Hypothalamus (tissue), 51 donors: ENCODE measurements at regions not wholly inside any gene's neighbourhood (a gene's known extent, or its start where the extent isn't known, plus 50 kb on each side); places are given as distances from the start of the nearest gene placed in this dataset.

Experiments
- DNase-seq, 51 donors: peaks; one replicate each; lab custom pipeline; 2025; lab: John Stamatoyannopoulos, UW

DNA sequence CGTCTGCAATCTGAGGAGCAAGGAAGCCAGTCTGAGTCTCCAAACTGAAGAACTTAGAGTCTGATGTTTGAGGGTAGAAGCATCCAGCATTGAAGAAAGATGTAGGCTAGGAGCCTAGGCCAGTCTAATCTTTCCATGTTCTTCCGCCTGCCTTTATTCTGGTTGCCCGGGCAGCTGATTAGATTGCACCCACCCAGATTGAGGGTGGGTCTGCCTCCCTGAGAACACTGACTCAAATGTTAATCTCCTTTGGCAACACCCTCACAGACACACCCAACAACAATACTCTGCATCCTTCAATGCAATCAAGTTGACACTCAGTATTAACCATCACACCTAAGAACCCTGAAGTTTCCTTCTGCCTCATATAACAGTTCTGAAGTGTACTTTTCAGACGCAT lies 350.1 kb downstream of the RFPL4B start:
- DNase-seq = no peak

DNA sequence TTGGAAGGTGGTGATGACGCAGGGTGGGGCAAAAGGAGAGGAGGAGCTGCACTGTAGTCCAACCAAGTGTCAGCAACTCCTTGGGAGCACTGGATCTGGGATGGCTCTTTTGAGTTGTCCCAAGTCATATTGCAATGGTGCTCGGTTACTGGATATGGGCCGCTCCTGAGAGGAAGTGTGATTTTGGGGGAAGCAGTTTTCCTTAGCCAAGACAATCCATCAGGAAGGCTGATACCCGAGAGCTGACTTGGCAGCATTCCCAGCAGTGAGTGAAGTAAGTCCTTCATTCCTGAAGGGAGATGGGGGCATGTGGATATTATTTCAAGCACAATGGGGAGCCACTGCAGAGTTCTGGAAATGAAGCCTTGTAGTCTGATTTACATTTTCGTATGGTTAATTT lies 354.1 kb downstream of the RFPL4B start:
- DNase-seq = no peak

DNA sequence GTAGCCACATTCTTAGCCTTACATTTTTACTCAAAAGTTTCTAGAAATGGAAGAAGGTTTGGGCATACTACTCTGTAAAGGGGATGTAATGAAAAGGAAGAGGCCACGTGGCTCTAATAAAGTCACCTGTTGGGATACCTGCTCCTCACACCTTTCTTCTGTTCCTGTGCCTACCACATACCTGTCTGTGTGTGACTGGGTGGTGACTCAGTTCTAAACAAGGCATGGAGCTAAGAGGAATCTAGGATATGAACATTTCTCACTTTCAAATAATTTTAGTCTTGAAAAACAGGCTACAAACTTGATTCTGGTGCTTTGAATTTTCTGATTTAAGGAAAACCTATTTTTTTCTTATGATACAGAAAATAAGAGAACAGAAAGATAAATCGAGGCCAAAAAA lies 363.6 kb downstream of the RFPL4B start:
- DNase-seq = no peak

- no peak for DNase-seq
Observed at GRCh38 chr6:112713402-112713801, 366.3 kb downstream of the RFPL4B start.

DNA sequence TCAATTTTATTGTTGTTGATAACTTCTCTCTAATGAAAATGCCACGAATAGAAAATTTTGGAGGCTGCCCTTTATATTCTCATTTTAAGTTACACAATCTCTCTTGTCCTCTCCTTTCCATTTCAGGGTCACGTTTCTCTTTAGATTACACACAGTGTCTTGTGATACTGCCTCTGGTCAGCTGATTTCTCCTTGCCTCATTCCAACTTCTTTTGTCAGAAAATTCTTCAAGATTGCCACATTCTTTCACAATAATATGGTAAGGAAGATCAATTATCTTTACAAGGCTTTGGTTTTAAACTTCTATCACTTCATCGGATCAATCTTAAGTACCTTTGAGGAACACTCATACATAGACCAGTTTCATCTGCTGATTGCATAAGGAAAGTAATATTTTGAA lies 370.3 kb downstream of the RFPL4B start:
- DNase-seq = no peak

GRCh38 chr6:112717856-112718255 lies 370.7 kb downstream of the RFPL4B start:
- no peak for DNase-seq

DNA sequence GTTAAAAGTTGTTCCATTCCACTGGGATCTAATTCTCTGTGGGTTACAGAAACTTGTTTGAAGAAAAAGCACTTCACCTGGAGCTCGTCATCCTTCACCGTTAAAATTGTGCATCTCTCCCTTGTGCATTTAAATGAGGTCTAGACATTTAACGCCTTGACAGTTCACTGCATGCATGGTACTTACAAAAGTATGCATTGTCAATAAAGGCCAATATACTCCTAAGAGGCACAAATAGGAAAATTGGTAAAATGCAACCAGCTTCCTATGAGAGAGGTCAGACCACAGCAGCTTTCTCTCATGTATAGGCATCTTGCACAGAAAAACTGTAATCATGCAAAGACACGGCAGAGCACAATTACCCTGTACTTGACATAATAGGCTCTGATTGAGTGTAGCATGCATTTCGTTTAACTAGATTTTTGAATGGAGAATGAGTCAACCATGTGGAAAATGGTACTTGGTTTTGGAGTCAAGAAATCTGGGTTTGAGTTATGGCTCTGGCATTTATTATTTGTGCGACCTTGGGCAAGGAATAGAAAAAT lies 378.5 kb downstream of the RFPL4B start:
- no peak for DNase-seq

- DNase-seq = no peak
Observed at GRCh38 chr6:112735129-112735528, 388.0 kb downstream of the RFPL4B start.

DNA sequence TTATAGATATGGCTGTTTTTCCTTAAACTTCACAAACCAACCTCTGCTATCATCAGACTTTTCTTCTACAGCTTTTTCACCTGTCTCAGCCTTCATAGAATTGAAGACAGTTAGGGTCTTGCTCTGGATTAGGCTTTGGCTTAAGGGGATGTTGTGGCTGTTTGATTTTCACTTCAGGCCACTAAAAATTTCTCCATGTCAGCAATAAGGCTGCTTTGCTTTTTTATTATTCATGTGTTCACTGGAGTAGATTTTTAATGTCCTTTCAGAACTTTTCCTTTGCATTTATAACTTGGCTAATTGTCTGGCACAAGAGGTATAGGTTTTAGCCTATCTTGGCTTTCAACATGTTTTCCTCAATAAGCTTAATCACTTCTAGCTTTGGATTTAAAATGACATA lies 392.6 kb downstream of the RFPL4B start:
- DNase-seq = no peak

DNA sequence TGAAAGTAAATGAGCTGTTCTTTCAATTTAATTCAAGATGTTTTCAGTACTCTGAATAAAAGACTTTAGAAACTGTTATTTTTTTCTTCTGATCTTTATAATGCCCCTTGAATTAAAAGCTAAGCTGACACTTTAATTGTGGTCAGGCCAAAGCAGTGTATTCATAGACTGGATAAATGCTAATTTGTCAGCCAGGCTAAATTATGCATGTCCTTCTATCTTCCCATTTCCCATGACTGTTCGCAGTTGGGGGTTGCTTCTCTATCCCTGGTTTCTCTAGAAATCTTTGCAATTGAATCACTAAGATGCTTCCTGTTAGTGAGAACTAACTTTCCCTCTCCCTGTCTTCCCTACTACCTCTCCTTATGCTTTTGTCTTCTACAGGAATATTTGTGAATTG lies 396.2 kb downstream of the RFPL4B start:
- DNase-seq = peak in 2 of 51 donors; percentile 3 to 41

- no peak for DNase-seq
Observed at GRCh38 chr6:112744827-112745226, 397.7 kb downstream of the RFPL4B start.

DNA sequence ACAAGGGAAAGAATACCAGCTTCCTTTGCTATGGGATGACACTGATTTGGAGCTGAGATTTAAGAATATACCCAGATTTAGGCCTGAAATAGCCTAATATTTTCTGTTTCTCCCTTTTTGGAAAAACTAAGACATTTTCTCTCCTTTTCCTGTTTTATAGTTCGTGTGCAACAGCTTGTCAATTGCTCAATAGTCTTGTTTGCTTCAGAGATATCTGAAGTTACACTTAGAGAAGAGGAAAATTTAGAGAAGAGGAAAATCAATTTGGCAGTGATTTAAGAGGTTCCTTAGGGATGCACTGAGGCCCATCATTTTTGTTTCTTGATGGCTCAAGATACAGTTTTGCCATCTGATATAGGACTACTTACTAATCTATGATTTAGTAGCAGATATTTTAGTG lies 398.6 kb downstream of the RFPL4B start:
- no peak for DNase-seq

DNA sequence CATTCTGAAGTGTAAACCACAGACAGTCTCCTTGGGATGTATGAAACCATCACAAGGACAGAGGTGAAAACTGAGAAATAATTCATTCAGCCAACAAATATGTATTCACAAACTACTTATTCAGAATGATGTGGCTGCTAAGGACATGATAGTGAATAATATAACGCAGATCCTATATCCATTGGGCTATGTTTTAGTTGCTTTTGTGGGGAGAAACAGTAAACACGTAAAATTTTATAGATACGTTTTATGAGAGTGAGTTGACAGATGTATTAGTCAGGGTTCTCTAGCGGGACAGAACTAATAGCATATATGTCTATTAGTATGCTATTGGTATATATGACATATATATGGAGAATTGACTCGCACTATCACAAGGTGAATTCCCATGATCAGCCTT lies 402.5 kb downstream of the RFPL4B start:
- DNase-seq = no peak

GRCh38 chr6:112752305-112752704 lies 405.2 kb downstream of the RFPL4B start:
- no peak for DNase-seq

GRCh38 chr6:112752791-112753190 lies 405.7 kb downstream of the RFPL4B start:
- DNase-seq = no peak

GRCh38 chr6:112760831-112761230 lies 413.7 kb downstream of the RFPL4B start:
- DNase-seq = no peak

DNA sequence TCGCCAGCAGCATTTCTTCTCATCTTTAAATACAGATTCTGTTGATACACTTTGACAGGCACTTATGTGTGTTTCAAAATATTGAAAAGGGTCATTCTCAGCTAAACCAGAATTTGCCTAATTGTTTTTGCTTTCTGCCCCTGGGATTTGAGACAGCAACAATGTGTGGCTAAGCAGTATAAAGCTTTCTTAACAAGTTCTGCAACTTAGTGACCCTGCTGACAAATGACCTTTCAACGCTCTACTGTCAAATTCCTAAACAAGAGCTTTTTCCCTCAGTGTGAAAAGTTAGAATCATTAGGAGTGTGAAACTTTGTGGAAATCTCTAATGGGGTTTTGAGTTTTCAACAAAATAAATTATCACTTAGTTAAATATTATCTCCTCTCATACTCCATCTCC lies 414.6 kb downstream of the RFPL4B start:
- no peak for DNase-seq

DNA sequence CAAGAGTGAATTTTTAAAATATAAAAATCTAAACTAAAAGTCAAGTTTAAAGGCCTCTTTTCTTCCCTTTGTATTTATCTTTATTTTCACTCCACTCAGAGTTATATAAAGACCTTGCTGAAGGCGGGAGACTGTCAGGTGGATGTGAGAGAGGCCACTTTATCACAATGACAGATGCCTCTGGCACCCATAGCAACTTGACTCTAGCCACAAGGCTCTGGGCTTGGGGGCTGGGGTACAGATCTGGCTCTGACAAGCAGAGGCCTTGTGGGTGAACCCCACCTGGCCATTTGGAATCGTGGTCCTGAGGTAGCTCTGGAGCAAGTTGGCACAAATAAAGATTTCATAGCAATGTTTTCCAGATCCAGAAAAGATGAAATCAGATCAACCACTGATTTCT lies 417.2 kb downstream of the RFPL4B start:
- DNase-seq = no peak

DNA sequence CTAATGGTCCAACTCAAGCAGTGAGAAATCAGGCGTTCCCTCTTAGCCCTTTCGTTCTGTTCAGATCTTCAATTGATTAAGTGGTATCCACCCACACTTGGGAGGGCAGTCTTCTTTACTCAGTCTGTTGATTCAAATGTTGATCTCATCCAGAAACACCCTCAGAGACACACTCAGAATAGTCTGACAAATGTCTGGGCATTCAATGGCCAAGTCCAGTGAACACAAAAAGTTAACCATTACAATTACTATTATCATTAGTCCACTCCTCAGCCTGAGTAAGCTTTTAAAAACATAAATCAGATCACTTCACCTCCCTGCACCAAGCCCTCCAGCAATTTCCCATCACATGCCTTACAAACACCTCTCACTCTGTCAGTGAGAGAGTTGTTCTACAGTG lies 423.2 kb downstream of the RFPL4B start:
- no peak for DNase-seq

GRCh38 chr6:112773187-112773586 lies 426.1 kb downstream of the RFPL4B start:
- no peak for DNase-seq

- no peak for DNase-seq
Observed at GRCh38 chr6:112774319-112774718, 427.2 kb downstream of the RFPL4B start.

GRCh38 chr6:112780498-112781096 lies 433.5 kb downstream of the RFPL4B start:
- peak in 43 of 51 donors; percentile 0 to 79 (median 43) for DNase-seq

DNA sequence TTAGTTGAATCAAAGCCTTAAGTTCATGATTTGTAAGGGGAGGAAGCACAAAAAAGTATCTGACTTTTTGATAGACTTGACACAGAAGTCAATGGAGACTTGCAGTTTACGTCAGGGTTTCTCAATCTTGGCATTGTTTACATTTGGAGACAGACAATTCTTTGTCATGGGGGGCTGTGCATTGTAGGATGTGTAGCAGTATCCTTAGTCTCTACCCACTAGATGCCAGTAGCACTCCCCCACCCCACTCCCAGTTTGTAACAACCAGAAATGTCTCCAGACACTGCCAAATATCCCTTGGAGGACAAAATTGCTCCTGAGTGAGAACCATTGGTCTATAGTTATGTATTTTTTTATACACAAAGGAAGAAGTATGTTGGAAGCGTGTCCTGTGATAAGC lies 434.1 kb downstream of the RFPL4B start:
- DNase-seq = peak in 4 of 51 donors; percentile 0 to 2 (median 1)
